H9 (cell line): ENCODE measurements at regions not wholly inside any gene's neighbourhood (a gene's known extent, or its start where the extent isn't known, plus 50 kb on each side); places are given as distances from the start of the nearest gene placed in this dataset.

Experiments
- DNase-seq: peaks from one replicate; pipeline ENCODE4 v3.0.0-alpha.2; 2017
- H2AFZ ChIP-seq: one replicate; pipeline ENCODE4 v1.6.1; 2013; ENCODE audit warnings: mild to moderate bottlenecking, low read length, control low read depth, moderate library complexity
- H2AK5ac ChIP-seq: 2 replicates; pipeline ENCODE4 v1.6.1; 2013; ENCODE audit warnings: low read length, control low read depth, mixed read lengths; ENCODE audit not compliant: insufficient read length
- H2BK120ac ChIP-seq: one replicate; pipeline ENCODE4 v1.6.1; 2013; ENCODE audit warnings: low read depth, mild to moderate bottlenecking, low read length, control low read depth, inconsistent platforms; ENCODE audit not compliant: poor library complexity, severe bottlenecking
- H2BK12ac ChIP-seq: 2 replicates; pipeline ENCODE4 v1.6.1; 2013; ENCODE audit warnings: low read length, control low read depth, mixed read lengths, low read depth; ENCODE audit not compliant: insufficient read length
- H2BK15ac ChIP-seq: 2 replicates; pipeline ENCODE4 v1.6.1; 2013; ENCODE audit warnings: low read depth, low read length, control low read depth
- H2BK20ac ChIP-seq: one replicate; pipeline ENCODE4 v1.6.1; 2013; ENCODE audit warnings: low read depth, mild to moderate bottlenecking, low read length, control low read depth, inconsistent platforms; ENCODE audit not compliant: poor library complexity, severe bottlenecking
- H2BK5ac ChIP-seq: 2 replicates; pipeline ENCODE4 v1.6.1; 2013; ENCODE audit warnings: low read length, control low read depth, mixed read lengths; ENCODE audit not compliant: insufficient read length
- H3K14ac ChIP-seq: 2 replicates; pipeline ENCODE4 v1.6.1; 2013; ENCODE audit warnings: low read length, control low read depth; ENCODE audit not compliant: insufficient read depth
- H3K18ac ChIP-seq: 2 replicates; pipeline ENCODE4 v1.6.1; 2013; ENCODE audit warnings: low read depth, mild to moderate bottlenecking, mixed read lengths, low read length, control low read depth; ENCODE audit not compliant: insufficient read length
- H3K23ac ChIP-seq: 2 replicates; pipeline ENCODE4 v1.6.1; 2013; ENCODE audit warnings: low read length, control low read depth, mixed read lengths, low read depth; ENCODE audit not compliant: insufficient read length
- H3K23me2 ChIP-seq: 2 replicates; pipeline ENCODE4 v1.6.1; 2013; ENCODE audit warnings: low read depth, mild to moderate bottlenecking, mixed read lengths, low read length, control low read depth; ENCODE audit not compliant: insufficient read length, poor library complexity, severe bottlenecking
- H3K27ac ChIP-seq: 2 replicates; pipeline ENCODE4 v1.5.1; 2013; ENCODE audit warnings: low read length, control low read depth, mixed read lengths, low read depth; ENCODE audit not compliant: insufficient read length
- H3K27me3 ChIP-seq: 2 replicates; pipeline ENCODE4 v1.6.1; 2013; ENCODE audit warnings: low read length, control low read depth, inconsistent platforms; ENCODE audit not compliant: insufficient read depth
- H3K4ac ChIP-seq: 2 replicates; pipeline ENCODE4 v1.6.1; 2013; ENCODE audit warnings: low read depth, mild to moderate bottlenecking, control low read depth, inconsistent platforms, low read length, moderate library complexity
- H3K4me1 ChIP-seq: 2 replicates; pipeline ENCODE4 v1.6.1; 2013; ENCODE audit warnings: low read length, control low read depth, inconsistent platforms; ENCODE audit not compliant: insufficient read depth
- H3K4me2 ChIP-seq: 2 replicates; pipeline ENCODE4 v1.6.1; 2013; ENCODE audit warnings: low read length, control low read depth, mixed read lengths; ENCODE audit not compliant: insufficient read length, insufficient read depth
- H3K56ac ChIP-seq: 2 replicates; pipeline ENCODE4 v1.6.1; 2013; ENCODE audit warnings: low read depth, mild to moderate bottlenecking, mixed read lengths, low read length, control low read depth; ENCODE audit not compliant: insufficient read length
- H3K79me1 ChIP-seq: 2 replicates; pipeline ENCODE4 v1.6.1; 2013; ENCODE audit warnings: low read depth, mild to moderate bottlenecking, moderate library complexity, low read length, control low read depth, inconsistent platforms; ENCODE audit not compliant: insufficient read depth, poor library complexity, severe bottlenecking
- H3K79me2 ChIP-seq: 2 replicates; pipeline ENCODE4 v1.6.1; 2013; ENCODE audit warnings: low read length, control low read depth, inconsistent platforms; ENCODE audit not compliant: insufficient read depth
- H3K9ac ChIP-seq: 2 replicates; pipeline ENCODE4 v1.6.1; 2013; ENCODE audit warnings: low read length, control low read depth, mixed read lengths; ENCODE audit not compliant: insufficient read length; ENCODE audit errors: extremely low read depth
- H3K9me3 ChIP-seq: one replicate; pipeline ENCODE4 v1.6.1; 2013; ENCODE audit warnings: low read depth, low read length, inconsistent platforms; ENCODE audit not compliant: control insufficient read depth
- H3T11ph ChIP-seq: one replicate; pipeline ENCODE4 v1.6.1; 2013; ENCODE audit warnings: mild to moderate bottlenecking, low read length, control low read depth, inconsistent platforms
- H4K20me1 ChIP-seq: one replicate; pipeline ENCODE4 v1.6.1; 2013; ENCODE audit not compliant: control insufficient read depth, insufficient read length, insufficient read depth
- H4K5ac ChIP-seq: 2 replicates; pipeline ENCODE4 v1.6.1; 2013; ENCODE audit warnings: low read depth, mild to moderate bottlenecking, mixed read lengths, low read length, control low read depth; ENCODE audit not compliant: insufficient read length
- H4K8ac ChIP-seq: replicated peaks from 2 replicates; pipeline ENCODE4 v1.6.1; 2013; ENCODE audit warnings: low read length, control low read depth, mixed read lengths, low read depth; ENCODE audit not compliant: insufficient read length
- H4K91ac ChIP-seq: 2 replicates; pipeline ENCODE4 v1.6.1; 2013; ENCODE audit warnings: low read depth, mild to moderate bottlenecking, moderate library complexity, mixed read lengths, low read length, control low read depth; ENCODE audit not compliant: insufficient read length
- H3K27ac Mint-ChIP-seq, 3 experiments: 2 replicates in 2 of 3; 3 replicates in 1 of 3; pipeline ENCODE4 v1.8.0; 2020 to 2021; ENCODE audit warnings: mixed read lengths in 3 of 3, mild to moderate bottlenecking in 1 of 3, moderate library complexity in 1 of 3
- H3K27me3 Mint-ChIP-seq: 2 replicates; pipeline ENCODE4 v1.8.0; 2021; ENCODE audit warnings: low read depth, mild to moderate bottlenecking, moderate library complexity, mixed read lengths
- H3K36me3 Mint-ChIP-seq, 3 experiments: 2 replicates in 2 of 3; 3 replicates in 1 of 3; pipeline ENCODE4 v1.8.0; 2020 to 2021; ENCODE audit warnings: low read depth in 3 of 3, mixed read lengths in 3 of 3; ENCODE audit not compliant: insufficient read depth in 1 of 3
- H3K4me1 Mint-ChIP-seq, 2 experiments: 2 replicates each; pipeline ENCODE4 v1.8.0; 2020; ENCODE audit warnings: mixed read lengths in 2 of 2
- H3K4me3 Mint-ChIP-seq, 2 experiments: 2 replicates in 1 of 2; 3 replicates in 1 of 2; pipeline ENCODE4 v1.8.0; 2020 to 2021; ENCODE audit warnings: mild to moderate bottlenecking in 2 of 2, mixed read lengths in 2 of 2, moderate library complexity in 1 of 2
- H3K9me3 Mint-ChIP-seq, 2 experiments: 2 replicates in 1 of 2; 3 replicates in 1 of 2; pipeline ENCODE4 v1.8.0; 2020; ENCODE audit warnings: mild to moderate bottlenecking in 2 of 2, mixed read lengths in 2 of 2, moderate library complexity in 1 of 2
- WGBS: extraction: QIAGEN DNeasy Blood & Tissue Kit; methylation state at CpG from one replicate; pipeline ENCODE4 v1.1.7; 2013; ENCODE audit warnings: missing lambda C conversion rate, low lambda C conversion rate, mixed read lengths; ENCODE audit not compliant: insufficient read length; ENCODE audit errors: extremely low coverage; 5-methylcytosine and 5-hydroxymethylcytosine counted together
- TF ChIP-seq, protein P1 (sequence below): fragments of 200-600 bp; sonication (generic); conservative IDR thresholded peaks from 3 replicates; pipeline ENCODE4 v1.8.0; 2021; ENCODE audit warnings: antibody characterized with exemption, mild to moderate bottlenecking

DNA sequence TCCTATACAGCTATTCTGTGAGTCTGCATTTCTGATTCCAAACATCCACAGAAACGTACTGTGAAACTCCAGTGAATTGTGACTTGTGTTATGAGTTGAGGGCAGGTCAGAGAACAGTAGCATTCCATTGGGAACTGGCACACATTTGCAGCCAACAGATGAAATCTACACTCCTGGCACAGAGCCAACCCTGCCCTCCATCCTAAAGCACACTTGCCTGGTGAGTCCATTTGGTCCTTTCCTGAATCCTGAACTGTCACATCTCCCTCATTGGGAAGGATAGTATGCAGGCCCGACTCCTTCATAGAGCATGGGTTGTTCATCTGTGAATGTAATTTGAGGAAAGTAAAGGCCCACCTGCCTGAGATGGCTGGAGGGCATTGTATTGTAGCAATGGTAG lies 314.3 kb upstream of the RASGRP1 start:
- TF ChIP-seq, protein P1, sequence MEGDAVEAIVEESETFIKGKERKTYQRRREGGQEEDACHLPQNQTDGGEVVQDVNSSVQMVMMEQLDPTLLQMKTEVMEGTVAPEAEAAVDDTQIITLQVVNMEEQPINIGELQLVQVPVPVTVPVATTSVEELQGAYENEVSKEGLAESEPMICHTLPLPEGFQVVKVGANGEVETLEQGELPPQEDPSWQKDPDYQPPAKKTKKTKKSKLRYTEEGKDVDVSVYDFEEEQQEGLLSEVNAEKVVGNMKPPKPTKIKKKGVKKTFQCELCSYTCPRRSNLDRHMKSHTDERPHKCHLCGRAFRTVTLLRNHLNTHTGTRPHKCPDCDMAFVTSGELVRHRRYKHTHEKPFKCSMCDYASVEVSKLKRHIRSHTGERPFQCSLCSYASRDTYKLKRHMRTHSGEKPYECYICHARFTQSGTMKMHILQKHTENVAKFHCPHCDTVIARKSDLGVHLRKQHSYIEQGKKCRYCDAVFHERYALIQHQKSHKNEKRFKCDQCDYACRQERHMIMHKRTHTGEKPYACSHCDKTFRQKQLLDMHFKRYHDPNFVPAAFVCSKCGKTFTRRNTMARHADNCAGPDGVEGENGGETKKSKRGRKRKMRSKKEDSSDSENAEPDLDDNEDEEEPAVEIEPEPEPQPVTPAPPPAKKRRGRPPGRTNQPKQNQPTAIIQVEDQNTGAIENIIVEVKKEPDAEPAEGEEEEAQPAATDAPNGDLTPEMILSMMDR: no peak
- no peak overlapping the region for H3K27ac Mint-ChIP-seq
- DNase-seq: no peak
- Histone ChIP-seq H2BK120ac (no peak overlapping the region), H3K27ac (no peak overlapping the region), H3K4ac (no peak overlapping the region), H3K23ac (no peak overlapping the region), H2BK12ac (no peak overlapping the region), H3K79me2 (no peaks in the 10 kb centered on the region), H4K91ac (no peak overlapping the region), H3K4me2 (no peak overlapping the region), H3K56ac (no peak overlapping the region), H3K27me3 (no peaks in the 10 kb centered on the region), H4K8ac (no peak overlapping the region), H3K9ac (no peak overlapping the region), H3T11ph (no peak overlapping the region), H4K20me1 (no peaks in the 10 kb centered on the region), H4K5ac (no peak overlapping the region), H2AFZ (no peak overlapping the region), H2BK5ac (no peak overlapping the region), H3K14ac (no peak overlapping the region), H3K4me1 (no peaks in the 10 kb centered on the region), H3K9me3 (no peaks in the 10 kb centered on the region), H3K23me2 (no peaks in the 10 kb centered on the region), H2AK5ac (no peak overlapping the region), H2BK20ac (no peak overlapping the region), H3K79me1 (no peaks in the 10 kb centered on the region), H2BK15ac (no peak overlapping the region), H3K18ac (no peak overlapping the region)
- H3K27me3 Mint-ChIP-seq: no peaks in the 10 kb centered on the region
- no peaks in the 10 kb centered on the region for H3K9me3 Mint-ChIP-seq
- WGBS: no CpG with 5 or more reads among the region's 2 CpGs
- H3K36me3 Mint-ChIP-seq: no peaks in the 10 kb centered on the region
- no peak overlapping the region for H3K4me3 Mint-ChIP-seq
- H3K4me1 Mint-ChIP-seq: peaks cover 0 to 2% of the 10 kb centered on the region in 2 experiments; a peak in 1 of 4 replicates
